WTC11 (cell line): ENCODE measurements at regions not wholly inside any gene's neighbourhood (a gene's known extent, or its start where the extent isn't known, plus 50 kb on each side); places are given as distances from the start of the nearest gene placed in this dataset.

ENCODE experiments used
- ATAC-seq: fragments of 200-7000 bp; cut with Tn5 transposase; 2 replicates; pipeline ENCODE4 v1.10.0; 2021; ENCODE audit warnings: mild to moderate bottlenecking, moderate library complexity
- CTCF ChIA-PET: fragments of 300-600 bp; sonication (Branson Sonifier 250); formaldehyde crosslinking; loops from one replicate; lab custom pipeline; 2021; ENCODE audit warnings: antibody characterized with exemption; lab: Charles Lee
- POLR2A ChIA-PET: fragments of 350-600 bp; sonication (Branson Sonifier 250); formaldehyde crosslinking; loops from one replicate; lab custom pipeline; 2021; ENCODE audit warnings: antibody characterized with exemption; lab: Charles Lee
- DNase-seq: peaks from one replicate; pipeline ENCODE4 v3.0.0; 2021; ENCODE audit warnings: low spot score
- H3K27ac Mint-ChIP-seq: 2 replicates; pipeline ENCODE4 v1.8.0; 2021; ENCODE audit warnings: mixed read lengths
- H3K27me3 Mint-ChIP-seq: 2 replicates; pipeline ENCODE4 v1.8.0; 2021; ENCODE audit warnings: low read depth, mild to moderate bottlenecking, moderate library complexity, mixed read lengths
- H3K36me3 Mint-ChIP-seq: 2 replicates; pipeline ENCODE4 v1.8.0; 2021; ENCODE audit warnings: mixed read lengths
- H3K4me1 Mint-ChIP-seq: 2 replicates; pipeline ENCODE4 v1.8.0; 2022; ENCODE audit warnings: mixed read lengths
- H3K4me3 Mint-ChIP-seq: 2 replicates; pipeline ENCODE4 v1.8.0; 2021; ENCODE audit warnings: mild to moderate bottlenecking, moderate library complexity, mixed read lengths
- H3K9me3 Mint-ChIP-seq: 2 replicates; pipeline ENCODE4 v1.8.0; 2021; ENCODE audit warnings: mixed read lengths
- ATF2 ChIP-seq: sonication (generic); formaldehyde crosslinking; IDR thresholded peaks from 2 replicates; pipeline ENCODE4 v1.8.1; 2022; ENCODE audit warnings: low read depth, missing genetic modification reagents, borderline replicate concordance
- CREM ChIP-seq: sonication (generic); formaldehyde crosslinking; IDR thresholded peaks from 2 replicates; pipeline ENCODE4 v1.8.1; 2022; ENCODE audit warnings: mild to moderate bottlenecking, missing genetic modification reagents, moderate library complexity
- E2F4 ChIP-seq: sonication (generic); formaldehyde crosslinking; IDR thresholded peaks from 2 replicates; pipeline ENCODE4 v1.8.1; 2022; ENCODE audit warnings: low read depth, mild to moderate bottlenecking, moderate library complexity, missing genetic modification reagents, borderline replicate concordance
- FOXJ3 ChIP-seq: sonication (generic); formaldehyde crosslinking; IDR thresholded peaks from 2 replicates; pipeline ENCODE4 v1.9.0; 2021; ENCODE audit warnings: missing genetic modification reagents, mild to moderate bottlenecking, borderline replicate concordance
- FOXK1 ChIP-seq: sonication (generic); formaldehyde crosslinking; IDR thresholded peaks from 2 replicates; pipeline ENCODE4 v1.8.0; 2022; ENCODE audit warnings: mild to moderate bottlenecking, moderate library complexity, missing genetic modification reagents
- FOXP4 ChIP-seq: sonication (generic); formaldehyde crosslinking; IDR thresholded peaks from 2 replicates; pipeline ENCODE4 v1.8.0; 2022; ENCODE audit warnings: mild to moderate bottlenecking, missing genetic modification reagents
- HMGA2 ChIP-seq: fragments of 250-450 bp; sonication (Bioruptor Pico); IDR thresholded peaks from 2 replicates; pipeline ENCODE4 v1.4.0; 2021; ENCODE audit warnings: mild to moderate bottlenecking, moderate library complexity
- IRF1 ChIP-seq: sonication (generic); formaldehyde crosslinking; IDR thresholded peaks from 2 replicates; pipeline ENCODE4 v1.8.0; 2023; ENCODE audit warnings: missing genetic modification reagents
- MYBL2 ChIP-seq: sonication (generic); formaldehyde crosslinking; IDR thresholded peaks from 2 replicates; pipeline ENCODE4 v1.8.1; 2023; ENCODE audit warnings: mild to moderate bottlenecking, moderate library complexity, missing genetic modification reagents
- NFATC4 ChIP-seq: fragments of 250-450 bp; sonication (Bioruptor Pico); IDR thresholded peaks from 2 replicates; pipeline ENCODE4 v1.9.0; 2021; ENCODE audit warnings: mild to moderate bottlenecking
- PRDM15 ChIP-seq: sonication (generic); formaldehyde crosslinking; IDR thresholded peaks from 2 replicates; pipeline ENCODE4 v1.8.0; 2022; ENCODE audit warnings: missing genetic modification reagents
- TEAD4 ChIP-seq: sonication (generic); formaldehyde crosslinking; IDR thresholded peaks from 2 replicates; pipeline ENCODE4 v1.8.0; 2022; ENCODE audit warnings: mild to moderate bottlenecking, missing genetic modification reagents
- TP53 ChIP-seq: sonication (generic); formaldehyde crosslinking; IDR thresholded peaks from 2 replicates; pipeline ENCODE4 v1.8.1; 2023; ENCODE audit warnings: mild to moderate bottlenecking, missing genetic modification reagents
- USF2 ChIP-seq: sonication (generic); formaldehyde crosslinking; IDR thresholded peaks from 2 replicates; pipeline ENCODE4 v1.8.1; 2023; ENCODE audit warnings: mild to moderate bottlenecking, missing genetic modification reagents, moderate library complexity
- ZNF232 ChIP-seq: sonication (generic); formaldehyde crosslinking; IDR thresholded peaks from 2 replicates; pipeline ENCODE4 v1.8.0; 2022; ENCODE audit warnings: mild to moderate bottlenecking, missing genetic modification reagents
- ZNF263 ChIP-seq: sonication (generic); formaldehyde crosslinking; IDR thresholded peaks from 2 replicates; pipeline ENCODE4 v1.8.1; 2022; ENCODE audit warnings: low read depth, mild to moderate bottlenecking, moderate library complexity, missing genetic modification reagents
- ZNF281 ChIP-seq: sonication (generic); formaldehyde crosslinking; IDR thresholded peaks from 2 replicates; pipeline ENCODE4 v1.8.0; 2023; ENCODE audit warnings: mild to moderate bottlenecking, missing genetic modification reagents
- ZNF423 ChIP-seq: fragments of 250-450 bp; sonication (Bioruptor Pico); IDR thresholded peaks from 2 replicates; pipeline ENCODE4 v2.1.2; 2022; ENCODE audit warnings: mild to moderate bottlenecking, moderate library complexity

- H3K4me3 Mint-ChIP-seq = no peak overlapping the region
- ChIA-PET POLR2A (no interaction called here), CTCF (interaction anchor here (0.6 kb wide), 1 partner anchor 25 kb away, joined by 3 read pairs; no protein-coding TSS in a partner anchor)
- H3K27me3 Mint-ChIP-seq = peaks cover 6% of the 10 kb centered on the region
- TF ChIP-seq HMGA2 (CRISPR knock-in tag) (no peak), ZNF423 (CRISPR knock-in tag) (no peak), FOXJ3 (CRISPR knock-in tag) (no peak), TP53 (CRISPR knock-in tag) (no peak), ZNF263 (CRISPR knock-in tag) (no peak), ZNF232 (CRISPR knock-in tag) (no peak), FOXK1 (CRISPR knock-in tag) (no peak), E2F4 (CRISPR knock-in tag) (no peak), NFATC4 (CRISPR knock-in tag) (no peak), IRF1 (CRISPR knock-in tag) (no peak), ZNF281 (no peak), TEAD4 (CRISPR knock-in tag) (no peak), USF2 (CRISPR knock-in tag) (no peak), FOXP4 (CRISPR knock-in tag) (no peak)
- H3K4me1 Mint-ChIP-seq = peaks cover 13% of the 10 kb centered on the region
- no peaks in the 10 kb centered on the region for H3K9me3 Mint-ChIP-seq
- H3K36me3 Mint-ChIP-seq = no peaks in the 10 kb centered on the region
- ATAC-seq (no peak), DNase-seq (no peak)
- no peak overlapping the region for H3K27ac Mint-ChIP-seq
These were observed 140.9 kb downstream of the KCNRG start for GRCh38 chr13:50156140-50156539.

GRCh38 chr13:50156561-50157127 lies 141.4 kb downstream of the KCNRG start:
- H3K27ac Mint-ChIP-seq = no peak overlapping the region
- H3K36me3 Mint-ChIP-seq = no peaks in the 10 kb centered on the region
- peaks cover 6% of the 10 kb centered on the region for H3K27me3 Mint-ChIP-seq
- ATAC-seq = peak; percentile 67; the same call in 1 of the 2 replicates
- POLR2A ChIA-PET = interaction anchor here (0.6 kb wide), 1 partner anchor 27 kb away, joined by 6 read pairs; no protein-coding TSS in a partner anchor
- no peak for DNase-seq
- H3K4me1 Mint-ChIP-seq = peaks cover 14% of the 10 kb centered on the region
- TF ChIP-seq ATF2 (CRISPR knock-in tag) (no peak), PRDM15 (CRISPR knock-in tag) (no peak), MYBL2 (no peak), CREM (CRISPR knock-in tag) (no peak)
- TF ChIP-seq, all 79 proteins: peak for 0
- CTCF ChIA-PET = no interaction called here
- Mint-ChIP-seq H3K4me3 (no peak overlapping the region), H3K9me3 (no peaks in the 10 kb centered on the region)
